IMR-90 (cell line): ENCODE measurements at regions not wholly inside any gene's neighbourhood (a gene's known extent, or its start where the extent isn't known, plus 50 kb on each side); places are given as distances from the start of the nearest gene placed in this dataset.
A peak's percentile ranks its signal among the peaks of the same experiment; 100 is the strongest.

ENCODE experiments used
- ATAC-seq: fragments of 200-7000 bp; cut with Tn5 transposase; 2 replicates; pipeline ENCODE4 v1.9.1; 2020; ENCODE audit warnings: low read depth, mild to moderate bottlenecking, moderate library complexity
- BruUV-seq: library from RNA; stranded (reverse); fragments of 400-500 nt; replicated peaks from 2 replicates; lab custom pipeline; 2021; lab: Mats Ljungman, UMichigan
- CTCF ChIA-PET: fragments of 300-600 bp; formaldehyde crosslinking; extraction: SDS; loops from one replicate; lab custom pipeline; 2021; ENCODE audit warnings: antibody characterized with exemption; lab: Yijun Ruan, JAX
- POLR2A ChIA-PET: fragments of 300-600 bp; sonication (Branson Sonifier 250); formaldehyde crosslinking; loops from one replicate; lab custom pipeline; 2022; ENCODE audit warnings: antibody characterized with exemption; ENCODE audit not compliant: unreplicated experiment; lab: Charles Lee
- DNase-seq: peaks from one replicate; pipeline ENCODE4 v3.0.0; 2013
- H2AFZ ChIP-seq: replicated peaks from 2 replicates; pipeline ENCODE3; 2013; ENCODE audit warnings: low read length, mild to moderate bottlenecking; ENCODE audit not compliant: poor library complexity
- H2AK5ac ChIP-seq: 2 replicates; pipeline ENCODE4 v1.6.1; 2013; ENCODE audit warnings: low read depth, low read length, inconsistent platforms
- H2AK9ac ChIP-seq: replicated peaks from 2 replicates; pipeline ENCODE3; 2013; ENCODE audit warnings: mild to moderate bottlenecking, low read depth, low read length, moderate library complexity; ENCODE audit not compliant: poor library complexity
- H2BK120ac ChIP-seq: 2 replicates; pipeline ENCODE4 v1.6.1; 2013; ENCODE audit warnings: low read depth, low read length, inconsistent platforms
- H2BK15ac ChIP-seq: 3 replicates; pipeline ENCODE4 v1.6.1; 2013; ENCODE audit warnings: low read depth, low read length, inconsistent platforms
- H2BK20ac ChIP-seq: 2 replicates; pipeline ENCODE4 v1.6.1; 2013; ENCODE audit warnings: low read depth, mild to moderate bottlenecking, inconsistent platforms, low read length, moderate library complexity
- H2BK5ac ChIP-seq: 2 replicates; pipeline ENCODE4 v1.6.1; 2013; ENCODE audit warnings: mild to moderate bottlenecking, low read depth, low read length, inconsistent platforms; ENCODE audit not compliant: poor library complexity, severe bottlenecking
- H3K14ac ChIP-seq: replicated peaks from 2 replicates; pipeline ENCODE4 v1.6.1; 2013; ENCODE audit warnings: low read depth, low read length, inconsistent platforms
- H3K18ac ChIP-seq: 2 replicates; pipeline ENCODE4 v1.6.1; 2013; ENCODE audit warnings: low read depth, low read length, control low read depth
- H3K23ac ChIP-seq: 2 replicates; pipeline ENCODE4 v1.6.1; 2013; ENCODE audit warnings: low read depth, low read length, inconsistent platforms
- H3K27ac ChIP-seq: 2 replicates; pipeline ENCODE4 v1.5.1; 2013; ENCODE audit warnings: mild to moderate bottlenecking, control low read depth, low read length; ENCODE audit not compliant: insufficient read depth
- H3K27me3 ChIP-seq: 2 replicates; pipeline ENCODE4 v1.6.1; 2013; ENCODE audit warnings: low read length; ENCODE audit not compliant: control insufficient read depth, insufficient read depth
- H3K36me3 ChIP-seq: 2 replicates; pipeline ENCODE4 v1.6.1; 2013; ENCODE audit warnings: low read length, mixed read lengths; ENCODE audit not compliant: control insufficient read depth, insufficient read depth
- H3K4ac ChIP-seq: 2 replicates; pipeline ENCODE4 v1.6.1; 2013; ENCODE audit warnings: low read depth, low read length, inconsistent platforms
- H3K4me1 ChIP-seq: 2 replicates; pipeline ENCODE4 v1.6.1; 2013; ENCODE audit warnings: low read length, mixed read lengths; ENCODE audit not compliant: control insufficient read depth, insufficient read depth
- H3K4me2 ChIP-seq: 2 replicates; pipeline ENCODE4 v1.6.1; 2013; ENCODE audit warnings: low read depth, mild to moderate bottlenecking, control low read depth, low read length, moderate library complexity
- H3K4me3 ChIP-seq: 2 replicates; pipeline ENCODE4 v1.5.1; 2013; ENCODE audit warnings: low read depth, mild to moderate bottlenecking, control low read depth, low read length, moderate library complexity; ENCODE audit not compliant: insufficient read depth
- H3K56ac ChIP-seq: 2 replicates; pipeline ENCODE4 v1.6.1; 2013; ENCODE audit warnings: low read length, inconsistent platforms; ENCODE audit not compliant: insufficient read depth; ENCODE audit errors: extremely low read depth
- H3K79me1 ChIP-seq, 2 experiments: 2 replicates each; pipeline ENCODE4 v1.6.1; 2013; ENCODE audit warnings: low read length in 2 of 2, inconsistent platforms in 1 of 2, low read depth in 1 of 2
- H3K9ac ChIP-seq: 2 replicates; pipeline ENCODE4 v1.6.1; 2013; ENCODE audit warnings: low read depth, low read length, control low read depth
- H3K9me1 ChIP-seq: 2 replicates; pipeline ENCODE4 v1.6.1; 2013; ENCODE audit warnings: low read length, inconsistent platforms; ENCODE audit not compliant: insufficient read depth
- H3K9me3 ChIP-seq: 2 replicates; pipeline ENCODE4 v1.6.1; 2013; ENCODE audit warnings: low read length; ENCODE audit not compliant: control insufficient read depth, insufficient read depth
- H4K20me1 ChIP-seq: 2 replicates; pipeline ENCODE4 v1.6.1; 2013; ENCODE audit warnings: low read length, inconsistent platforms; ENCODE audit not compliant: insufficient read depth
- H4K5ac ChIP-seq: 2 replicates; pipeline ENCODE4 v1.6.1; 2013; ENCODE audit warnings: mild to moderate bottlenecking, low read depth, low read length, control low read depth
- H4K8ac ChIP-seq, 2 experiments: 2 replicates each; pipeline ENCODE4 v1.6.1; 2013; ENCODE audit warnings: low read depth in 2 of 2, low read length in 2 of 2, control low read depth in 1 of 2, inconsistent platforms in 1 of 2
- H4K91ac ChIP-seq: 2 replicates; pipeline ENCODE4 v1.6.1; 2013; ENCODE audit warnings: low read depth, low read length, inconsistent platforms; ENCODE audit not compliant: insufficient read depth
- BHLHE40 ChIP-seq: fragments of 150-350 bp; IDR thresholded peaks from 2 replicates; pipeline ENCODE4 v1.6.1; 2016; ENCODE audit warnings: mild to moderate bottlenecking, low read depth, low read length
- CEBPB ChIP-seq: IDR thresholded peaks from 2 replicates; pipeline ENCODE4 v1.6.1; 2012; ENCODE audit warnings: low read depth, low read length, improper control_type of control experiment
- MAZ ChIP-seq: IDR thresholded peaks from 2 replicates; pipeline ENCODE4 v1.6.1; 2012; ENCODE audit warnings: low read depth, mild to moderate bottlenecking, low read length, improper control_type of control experiment, moderate library complexity, borderline replicate concordance
- MXI1 ChIP-seq: IDR thresholded peaks from 2 replicates; pipeline ENCODE4 v1.6.1; 2012; ENCODE audit warnings: low read depth, mild to moderate bottlenecking, low read length, moderate library complexity, borderline replicate concordance
- NFE2L2 ChIP-seq: fragments of 150-350 bp; IDR thresholded peaks from 2 replicates; pipeline ENCODE4 v1.6.1; 2016; ENCODE audit warnings: low read depth, mild to moderate bottlenecking, low read length
- POLR2A ChIP-seq: IDR thresholded peaks from 2 replicates; pipeline ENCODE4 v1.6.1; 2012; ENCODE audit warnings: mild to moderate bottlenecking, low read depth, low read length
- RCOR1 ChIP-seq: IDR thresholded peaks from 2 replicates; pipeline ENCODE4 v1.6.1; 2012; ENCODE audit warnings: mild to moderate bottlenecking, low read length, improper control_type of control experiment; ENCODE audit not compliant: insufficient replicate concordance
- RFX5 ChIP-seq: IDR thresholded peaks from 2 replicates; pipeline ENCODE4 v1.8.0; 2012; ENCODE audit warnings: low read depth, mild to moderate bottlenecking, low read length, moderate library complexity
- SMC3 ChIP-seq: fragments of 150-350 bp; IDR thresholded peaks from 2 replicates; pipeline ENCODE4 v1.6.1; 2016; ENCODE audit warnings: low read depth, mild to moderate bottlenecking, antibody characterized with exemption, low read length, moderate library complexity
- WGBS, 2 experiments: methylation state at CpG; one replicate each; pipeline versions ENCODE4 v1.1.5 to v1.1.7; 2013; ENCODE audit warnings: missing lambda C conversion rate in 2 of 2; ENCODE audit not compliant: insufficient read length in 1 of 2; ENCODE audit errors: extremely low coverage in 2 of 2; 5-methylcytosine and 5-hydroxymethylcytosine counted together
- dilution Hi-C: fragments of 300-500 bp; cut with HindIII; formaldehyde crosslinking; loops from one replicate; pipeline ENCODE4 v1.14.3; 2018; ENCODE audit warnings: low sequenced_read_pairs; ENCODE audit not compliant: unreplicated experiment
- in situ Hi-C: fragments of 300-500 bp; cut with MboI; formaldehyde crosslinking; loops from 3 replicates; pipeline ENCODE4 v1.14.3; 2019; ENCODE audit warnings: low sequenced_read_pairs, inconsistent platforms, mixed read lengths
- intact Hi-C: fragments of 100-400 bp; cut with micrococcal nuclease; formaldehyde crosslinking; loops from 2 replicates; pipeline ENCODE4 v1.10.0; 2022
- TF ChIP-seq, protein P1 (sequence below): fragments of 150-350 bp; IDR thresholded peaks from 2 replicates; pipeline ENCODE4 v1.6.1; 2016; ENCODE audit warnings: low read depth, mild to moderate bottlenecking, low read length, moderate library complexity, borderline replicate concordance
- TF ChIP-seq, protein P2 (sequence below): fragments of 150-350 bp; IDR thresholded peaks from 2 replicates; pipeline ENCODE4 v1.6.1; 2017; ENCODE audit warnings: mild to moderate bottlenecking, antibody characterized with exemption, low read length, low read depth

DNA sequence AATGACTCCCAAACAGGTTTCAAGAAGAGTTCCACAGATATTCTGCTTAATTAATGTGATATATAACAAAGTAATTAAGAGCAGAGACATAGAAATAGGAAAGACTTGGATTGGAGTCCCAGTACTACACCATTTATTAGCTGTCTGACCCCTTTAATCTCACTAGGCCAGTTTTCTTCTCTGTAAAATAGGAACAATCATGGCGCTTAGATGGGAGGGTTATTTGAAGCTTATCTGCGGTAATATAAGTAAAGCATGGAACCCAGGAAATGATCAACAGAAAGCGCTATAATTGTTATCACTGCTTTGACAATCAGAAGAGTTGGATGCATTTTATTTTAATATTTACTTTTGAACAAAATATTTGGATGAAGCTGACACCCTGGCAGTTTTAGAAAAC lies 71.3 kb upstream of the IFNE start:
- Histone ChIP-seq H3K4me2 (no peak overlapping the region), H3K27ac (no peak overlapping the region)
- WGBS, 2 experiments: no CpG with 5 or more reads among the region's 3 CpGs

More for the DNA sequence above, 71.3 kb upstream of the IFNE start:
- no peak overlapping the region for H4K91ac ChIP-seq
- H3K9me1 ChIP-seq: peaks cover 5% of the 10 kb centered on the region; the same call in 1 of the 2 replicates
- H4K5ac ChIP-seq: peak overlapping the region; percentile 30; the same call in 1 of the 2 replicates
- TF ChIP-seq SMC3 (no peak), RCOR1 (no peak), MAZ (no peak), RFX5 (no peak), POLR2A (no peak), BHLHE40 (no peak), MXI1 (no peak), NFE2L2 (no peak), CEBPB (no peak)
- TF ChIP-seq, protein P1, sequence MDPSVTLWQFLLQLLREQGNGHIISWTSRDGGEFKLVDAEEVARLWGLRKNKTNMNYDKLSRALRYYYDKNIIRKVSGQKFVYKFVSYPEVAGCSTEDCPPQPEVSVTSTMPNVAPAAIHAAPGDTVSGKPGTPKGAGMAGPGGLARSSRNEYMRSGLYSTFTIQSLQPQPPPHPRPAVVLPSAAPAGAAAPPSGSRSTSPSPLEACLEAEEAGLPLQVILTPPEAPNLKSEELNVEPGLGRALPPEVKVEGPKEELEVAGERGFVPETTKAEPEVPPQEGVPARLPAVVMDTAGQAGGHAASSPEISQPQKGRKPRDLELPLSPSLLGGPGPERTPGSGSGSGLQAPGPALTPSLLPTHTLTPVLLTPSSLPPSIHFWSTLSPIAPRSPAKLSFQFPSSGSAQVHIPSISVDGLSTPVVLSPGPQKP: no peak
- TF ChIP-seq, protein P2, sequence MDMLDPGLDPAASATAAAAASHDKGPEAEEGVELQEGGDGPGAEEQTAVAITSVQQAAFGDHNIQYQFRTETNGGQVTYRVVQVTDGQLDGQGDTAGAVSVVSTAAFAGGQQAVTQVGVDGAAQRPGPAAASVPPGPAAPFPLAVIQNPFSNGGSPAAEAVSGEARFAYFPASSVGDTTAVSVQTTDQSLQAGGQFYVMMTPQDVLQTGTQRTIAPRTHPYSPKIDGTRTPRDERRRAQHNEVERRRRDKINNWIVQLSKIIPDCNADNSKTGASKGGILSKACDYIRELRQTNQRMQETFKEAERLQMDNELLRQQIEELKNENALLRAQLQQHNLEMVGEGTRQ: no peak
- no TSS peak for BruUV-seq
- no peak overlapping the region for H3K14ac ChIP-seq
- no peak overlapping the region for H3K4ac ChIP-seq
- H3K36me3 ChIP-seq: no peaks in the 10 kb centered on the region; the same call in 1 of the 2 replicates
- intact Hi-C loops: loop anchor here (10.0 kb wide), 3 partner anchors 49 to 441 kb away; partner anchors contain the start of genes CDKN2A, CDKN2B-AS1 and KLHL9
- H2AFZ ChIP-seq: no peak overlapping the region
- DNase-seq (no peak), ATAC-seq (no peak)
- no peak overlapping the region for H3K56ac ChIP-seq
- dilution Hi-C loops: loop anchor here (25.0 kb wide), 1 partner anchor 234 kb away; no protein-coding TSS in a partner anchor
- ChIA-PET CTCF (interaction anchor here (0.6 to 1.0 kb wide), 2 partner anchors 156 to 198 kb away, joined by 3 to 4 read pairs; no protein-coding TSS in a partner anchor), POLR2A (no interaction called here)
- in situ Hi-C loops: no loop called here
- H3K18ac ChIP-seq: no peak overlapping the region
- peak overlapping the region; percentile 70 for H2BK5ac ChIP-seq
- no peak overlapping the region for H4K8ac ChIP-seq
- peaks cover 19% of the 10 kb centered on the region for H3K4me1 ChIP-seq
- H2AK9ac ChIP-seq: no peak overlapping the region
- H3K9me3 ChIP-seq: no peaks in the 10 kb centered on the region
- H2BK20ac ChIP-seq: no peak overlapping the region
- peaks cover under 1% of the 10 kb centered on the region; the same call in 1 of the 2 replicates for H4K20me1 ChIP-seq
- H3K79me1 ChIP-seq: peaks cover 0 to 31% of the 10 kb centered on the region in 2 experiments; a peak in 2 of 4 replicates
- H3K23ac ChIP-seq: no peak overlapping the region; the same call in 1 of the 2 replicates
- H3K27me3 ChIP-seq: no peaks in the 10 kb centered on the region
- H2BK15ac ChIP-seq: no peak overlapping the region
- H2BK120ac ChIP-seq: no peak overlapping the region
- no peak overlapping the region for H3K9ac ChIP-seq
- H3K4me3 ChIP-seq: no peak overlapping the region
- no peak overlapping the region for H2AK5ac ChIP-seq
